WERI-Rb-1 (cell line): ENCODE measurements at regions not wholly inside any gene's neighbourhood (a gene's known extent, or its start where the extent isn't known, plus 50 kb on each side); places are given as distances from the start of the nearest gene placed in this dataset.

Experiments used
- DNase-seq: peaks from one replicate; pipeline ENCODE4 v3.0.0-alpha.2; 2020
- H3K27ac ChIP-seq: fragments of 250-450 bp; sonication (Bioruptor Pico); 2 replicates; pipeline ENCODE4 v1.5.1; 2020; ENCODE audit warnings: mild to moderate bottlenecking, moderate library complexity
- H3K27me3 ChIP-seq: fragments of 250-450 bp; sonication (Bioruptor Pico); 2 replicates; pipeline ENCODE4 v1.5.1; 2021; ENCODE audit warnings: mild to moderate bottlenecking, low read depth, moderate library complexity; ENCODE audit not compliant: insufficient read depth, severe bottlenecking
- H3K36me3 ChIP-seq: fragments of 250-450 bp; sonication (Bioruptor Pico); 2 replicates; pipeline ENCODE4 v1.5.1; 2020; ENCODE audit warnings: mild to moderate bottlenecking, moderate library complexity
- H3K4me3 ChIP-seq: 2 replicates; pipeline ENCODE4 v1.5.1; 2011; ENCODE audit warnings: low read depth, mild to moderate bottlenecking, control low read depth, low read length
- H3K9me3 ChIP-seq: fragments of 250-450 bp; sonication (Bioruptor Pico); 2 replicates; pipeline ENCODE4 v1.5.1; 2021; ENCODE audit warnings: mild to moderate bottlenecking, moderate library complexity; ENCODE audit not compliant: severe bottlenecking
- TF ChIP-seq, protein P1 (sequence below): IDR thresholded peaks from 2 replicates; pipeline ENCODE4 v1.5.1; 2011; ENCODE audit warnings: low read depth, mild to moderate bottlenecking, control low read depth, inconsistent platforms, low read length

DNA sequence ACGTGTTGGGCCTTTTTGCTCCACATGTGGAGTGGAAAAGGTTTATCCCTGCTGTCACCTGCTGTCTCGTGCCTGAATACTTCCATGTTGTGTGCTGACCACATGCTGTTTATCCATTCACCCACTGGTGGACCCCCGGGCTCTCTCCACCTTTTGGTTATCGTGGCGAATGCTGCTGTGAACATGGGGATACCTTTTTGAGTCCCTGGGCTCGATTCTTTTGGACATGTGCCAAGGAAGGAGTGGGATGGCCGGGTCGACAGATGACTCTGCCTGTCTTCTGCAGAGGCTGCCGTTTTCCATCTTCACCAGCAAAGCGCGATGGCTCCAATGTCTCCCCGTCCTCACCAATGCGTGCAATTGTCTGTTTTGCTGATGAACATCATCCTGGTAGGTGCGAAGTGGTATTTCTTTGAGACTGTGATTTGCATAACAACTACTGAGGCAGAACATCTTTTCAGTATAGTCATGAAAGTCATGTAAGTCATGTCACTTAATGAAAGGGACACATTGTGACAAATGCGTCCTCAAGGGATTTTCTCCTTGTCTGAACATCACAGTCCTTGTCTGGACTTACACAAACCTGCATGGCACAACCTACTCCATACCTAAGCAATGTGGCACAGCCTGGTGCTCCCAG is 758.7 kb downstream of the BRD1 start:
- H3K27me3 ChIP-seq, result no peaks in the 10 kb centered on the region
- no peak overlapping the region for H3K27ac ChIP-seq
- DNase-seq, result no peak
- H3K36me3 ChIP-seq, result no peaks in the 10 kb centered on the region
- TF ChIP-seq, protein P1, sequence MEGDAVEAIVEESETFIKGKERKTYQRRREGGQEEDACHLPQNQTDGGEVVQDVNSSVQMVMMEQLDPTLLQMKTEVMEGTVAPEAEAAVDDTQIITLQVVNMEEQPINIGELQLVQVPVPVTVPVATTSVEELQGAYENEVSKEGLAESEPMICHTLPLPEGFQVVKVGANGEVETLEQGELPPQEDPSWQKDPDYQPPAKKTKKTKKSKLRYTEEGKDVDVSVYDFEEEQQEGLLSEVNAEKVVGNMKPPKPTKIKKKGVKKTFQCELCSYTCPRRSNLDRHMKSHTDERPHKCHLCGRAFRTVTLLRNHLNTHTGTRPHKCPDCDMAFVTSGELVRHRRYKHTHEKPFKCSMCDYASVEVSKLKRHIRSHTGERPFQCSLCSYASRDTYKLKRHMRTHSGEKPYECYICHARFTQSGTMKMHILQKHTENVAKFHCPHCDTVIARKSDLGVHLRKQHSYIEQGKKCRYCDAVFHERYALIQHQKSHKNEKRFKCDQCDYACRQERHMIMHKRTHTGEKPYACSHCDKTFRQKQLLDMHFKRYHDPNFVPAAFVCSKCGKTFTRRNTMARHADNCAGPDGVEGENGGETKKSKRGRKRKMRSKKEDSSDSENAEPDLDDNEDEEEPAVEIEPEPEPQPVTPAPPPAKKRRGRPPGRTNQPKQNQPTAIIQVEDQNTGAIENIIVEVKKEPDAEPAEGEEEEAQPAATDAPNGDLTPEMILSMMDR, result no peak
- H3K4me3 ChIP-seq, result no peak overlapping the region
- no peaks in the 10 kb centered on the region for H3K9me3 ChIP-seq

DNA sequence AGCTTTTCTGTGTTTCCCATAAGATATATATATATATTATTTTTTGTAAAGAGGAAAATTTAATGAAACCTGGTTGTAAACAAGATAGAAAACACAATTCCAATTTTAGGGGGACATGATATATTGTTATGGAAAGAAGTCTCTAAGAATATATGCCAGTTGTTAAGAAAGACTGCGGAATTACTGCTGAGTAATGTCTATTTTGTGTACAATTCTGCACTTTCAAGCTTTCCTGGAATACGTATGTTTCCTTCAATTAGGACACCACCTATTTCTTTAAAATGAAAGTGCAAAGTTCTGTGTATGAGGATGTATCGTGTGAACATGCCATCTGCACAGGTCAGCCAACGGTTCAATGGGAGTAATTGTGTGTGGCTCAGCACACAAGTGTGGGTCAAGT is 760.2 kb downstream of the BRD1 start:
- Histone ChIP-seq H3K36me3 (no peaks in the 10 kb centered on the region), H3K9me3 (no peaks in the 10 kb centered on the region), H3K27ac (no peak overlapping the region), H3K4me3 (no peak overlapping the region), H3K27me3 (no peaks in the 10 kb centered on the region)
- DNase-seq, result no peak
- TF ChIP-seq, protein P1, result no peak

DNA sequence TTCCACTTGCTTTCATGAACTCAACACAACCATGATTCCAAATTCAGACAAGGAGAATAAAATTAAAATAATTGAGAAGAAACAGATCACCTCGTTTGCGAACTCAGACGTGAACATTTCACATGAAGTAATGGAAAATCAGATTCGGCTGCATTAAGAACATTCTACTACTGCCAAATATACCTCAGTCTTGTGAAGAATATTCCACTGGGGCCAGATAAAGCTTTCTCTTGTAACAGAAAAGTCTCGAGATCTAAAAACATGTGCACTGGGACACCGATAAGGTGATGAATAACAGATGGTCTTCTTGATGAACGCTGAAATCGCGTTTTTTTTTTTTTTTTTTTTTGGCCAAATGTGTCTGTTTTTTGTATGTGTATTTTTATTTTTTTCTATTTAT is 761.1 kb downstream of the BRD1 start:
- H3K4me3 ChIP-seq, result no peak overlapping the region
- no peaks in the 10 kb centered on the region for H3K9me3 ChIP-seq
- H3K36me3 ChIP-seq, result no peaks in the 10 kb centered on the region
- H3K27ac ChIP-seq, result no peak overlapping the region
- H3K27me3 ChIP-seq, result no peaks in the 10 kb centered on the region
- DNase-seq, result no peak
- TF ChIP-seq, protein P1, result no peak

DNA sequence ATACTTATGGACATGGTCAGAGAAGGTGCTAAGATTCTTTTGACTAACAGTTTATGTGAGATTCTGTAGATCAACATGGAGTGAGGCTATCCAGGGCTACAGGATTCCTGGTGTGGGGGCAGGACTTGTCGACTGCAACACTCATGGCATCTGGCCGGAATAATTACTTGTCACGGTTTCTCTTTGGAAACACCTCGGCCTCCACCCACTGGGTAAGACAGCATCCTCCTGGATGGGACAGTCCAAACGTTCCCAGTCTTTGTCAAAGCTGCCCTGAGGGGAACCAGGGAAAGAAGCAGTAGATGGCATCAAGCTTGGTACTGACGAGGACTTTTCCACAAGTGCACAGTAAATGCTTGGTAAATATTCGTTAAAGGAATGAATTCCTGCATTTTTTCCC is 762.8 kb downstream of the BRD1 start:
- Histone ChIP-seq H3K27me3 (no peaks in the 10 kb centered on the region), H3K4me3 (no peak overlapping the region), H3K9me3 (no peaks in the 10 kb centered on the region), H3K36me3 (no peaks in the 10 kb centered on the region), H3K27ac (no peak overlapping the region)
- TF ChIP-seq, protein P1, result no peak
- no peak for DNase-seq

DNA sequence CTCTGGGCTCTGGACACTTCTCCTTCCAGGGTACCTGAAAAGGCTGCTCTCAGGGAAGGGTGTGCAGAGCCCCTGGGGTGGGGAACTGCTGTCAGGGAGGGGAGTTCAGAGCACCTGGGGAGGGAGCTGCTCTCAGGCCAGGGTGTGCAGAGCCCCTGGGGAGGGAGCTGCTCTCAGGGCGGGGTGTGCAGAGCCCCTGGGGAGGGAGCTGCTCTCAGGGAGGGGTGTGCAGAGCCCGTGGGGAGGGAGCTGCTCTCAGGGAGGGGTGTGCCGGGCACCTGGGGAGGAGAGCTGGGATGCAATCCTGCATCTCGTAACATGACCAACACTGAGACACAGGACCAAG is 764.2 kb downstream of the BRD1 start:
- Histone ChIP-seq H3K27me3 (no peaks in the 10 kb centered on the region), H3K36me3 (no peaks in the 10 kb centered on the region), H3K27ac (no peak overlapping the region), H3K9me3 (no peaks in the 10 kb centered on the region), H3K4me3 (no peak overlapping the region)
- TF ChIP-seq, protein P1, result no peak
- DNase-seq, result no peak
